NCI-H2107 treated with DMSO at 0.1 percent for 48 hours (cell line): ENCODE measurements at regions not wholly inside any gene's neighbourhood (a gene's known extent, or its start where the extent isn't known, plus 50 kb on each side); places are given as distances from the start of the nearest gene placed in this dataset.
"Not testable (repeated sequence)": the region's sequence is repeated elsewhere in the genome, so short reads cannot be mapped to it uniquely, and the experiment has no call there.

ENCODE experiments used
- DNase-seq: peaks from one replicate; lab custom pipeline; 2025; ENCODE audit not compliant: unreplicated experiment; lab: John Stamatoyannopoulos, UW

- DNase-seq = no peak
Measured at GRCh38 chr1:188127507-188127906, 1298.8 kb downstream of the PLA2G4A start.

DNA sequence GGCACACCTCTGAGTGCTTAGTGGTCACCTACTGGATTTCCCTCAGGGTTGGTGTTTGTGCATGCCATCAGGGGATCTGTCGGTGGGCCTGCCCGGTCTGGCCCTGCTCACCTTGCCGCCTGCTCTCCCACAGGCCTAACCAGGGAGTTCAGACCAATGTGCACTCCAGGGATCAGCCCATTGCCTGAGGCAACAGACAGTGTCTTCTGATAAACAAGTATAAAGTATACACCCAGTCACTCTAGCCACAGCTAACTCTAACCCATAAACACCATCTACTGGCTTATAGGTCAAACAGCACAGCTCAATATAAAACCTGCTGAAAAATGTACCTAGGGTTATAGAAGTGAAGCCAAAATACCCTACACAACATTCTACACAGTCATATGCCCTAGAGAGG, 1300.0 kb downstream of the PLA2G4A start:
- DNase-seq = peak; percentile 12

- DNase-seq = no peak
Measured at GRCh38 chr1:188129856-188130838, 1301.4 kb downstream of the PLA2G4A start.

GRCh38 chr1:188137221-188137620, 1308.5 kb downstream of the PLA2G4A start:
- no peak for DNase-seq

- DNase-seq = no peak
Measured at GRCh38 chr1:188140958-188141357, 1312.2 kb downstream of the PLA2G4A start.

DNA sequence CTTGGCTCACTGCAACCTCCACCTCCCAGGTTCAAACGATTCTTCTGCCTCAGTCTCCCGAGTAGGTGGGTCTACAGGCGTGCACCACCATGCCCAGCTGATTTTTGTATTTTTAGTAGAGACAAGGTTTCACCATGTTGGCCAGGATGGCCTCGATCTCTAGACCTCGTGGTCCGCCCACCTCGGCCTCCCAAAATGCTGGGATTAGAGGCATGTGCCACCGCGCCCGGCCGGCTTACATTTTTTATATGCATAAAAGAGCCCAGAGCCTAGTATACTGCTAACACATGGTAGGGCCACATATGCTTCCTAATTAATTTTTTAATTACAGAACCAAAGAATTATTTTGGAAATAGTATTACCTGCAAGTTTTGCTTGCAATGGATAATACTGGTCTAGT, 1325.4 kb downstream of the PLA2G4A start:
- no peak for DNase-seq

GRCh38 chr1:188154761-188155160, 1326.0 kb downstream of the PLA2G4A start:
- no peak for DNase-seq

DNA sequence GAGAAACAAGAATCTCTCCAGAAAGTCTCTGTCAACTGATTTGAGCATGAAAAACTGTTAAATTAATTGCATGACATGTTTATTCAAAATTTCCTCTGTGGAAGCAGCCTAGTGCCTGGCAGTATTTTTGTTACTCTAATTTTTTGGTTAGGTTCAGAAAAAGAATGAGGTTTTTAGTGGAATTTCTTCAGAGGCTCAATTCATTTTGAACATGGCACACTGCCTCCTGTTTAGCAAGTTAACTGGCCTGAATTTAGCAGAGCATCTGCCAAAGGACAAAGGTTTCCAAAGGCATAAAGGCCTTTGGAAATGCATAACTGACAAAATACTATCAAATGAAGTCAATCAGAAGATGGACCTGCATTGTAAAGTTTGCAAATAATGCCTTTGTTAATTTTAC, 1326.5 kb downstream of the PLA2G4A start:
- DNase-seq = no peak

DNA sequence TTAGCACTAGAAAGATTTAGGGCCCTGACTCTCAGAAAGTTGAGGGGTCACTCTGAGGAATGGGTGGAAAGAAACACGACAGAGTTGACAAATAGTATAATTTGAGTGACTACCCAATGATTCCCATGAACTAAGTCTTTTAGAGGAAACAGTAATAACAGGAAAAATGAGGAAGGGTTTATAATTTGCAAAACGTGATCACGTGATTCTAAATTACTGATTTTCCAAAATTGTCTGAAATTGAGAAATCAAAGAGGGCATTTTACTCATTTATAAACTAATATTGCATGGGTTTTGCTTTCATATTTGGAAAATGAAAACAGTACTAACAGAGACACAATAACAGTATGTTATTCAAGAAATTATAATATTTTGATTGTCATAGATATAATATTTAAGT, 1335.7 kb downstream of the PLA2G4A start:
- no peak for DNase-seq

DNA sequence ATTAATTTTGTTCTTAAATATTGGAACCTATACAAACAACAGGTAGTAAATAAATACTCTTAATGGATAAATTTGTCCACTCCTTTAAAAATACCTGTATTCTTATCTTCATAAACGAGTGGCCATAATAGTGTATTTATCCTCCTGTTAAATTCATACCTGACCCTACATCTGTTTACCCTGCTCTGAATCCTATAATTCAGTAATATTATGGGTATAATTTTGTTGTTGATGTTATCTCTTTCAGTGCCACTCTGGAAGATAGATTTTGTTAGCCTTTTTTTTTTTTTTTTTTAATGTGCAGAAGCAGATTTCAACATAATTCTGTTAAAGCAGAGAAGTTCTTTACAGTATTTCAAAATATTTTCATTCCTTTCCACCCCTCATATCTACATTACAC, 1337.9 kb downstream of the PLA2G4A start:
- DNase-seq = no peak

DNA sequence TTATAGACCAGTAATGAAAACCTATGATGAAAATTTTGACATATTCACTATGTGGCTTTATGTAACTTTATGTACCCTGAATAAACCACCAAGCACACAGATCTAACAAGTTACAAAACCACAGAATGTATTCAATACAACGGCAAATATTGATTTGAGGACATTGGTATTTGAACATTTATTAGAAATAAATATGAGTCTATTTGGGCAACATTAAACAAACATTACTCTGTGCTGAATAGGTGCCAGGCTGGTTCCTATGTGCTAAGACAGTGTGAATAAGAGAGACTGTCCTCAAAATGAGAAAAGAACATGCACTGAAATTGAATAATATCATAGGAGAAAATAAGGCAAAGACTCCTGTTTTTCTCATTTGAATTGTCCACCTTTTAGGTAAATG, 1341.2 kb downstream of the PLA2G4A start:
- no peak for DNase-seq

DNA sequence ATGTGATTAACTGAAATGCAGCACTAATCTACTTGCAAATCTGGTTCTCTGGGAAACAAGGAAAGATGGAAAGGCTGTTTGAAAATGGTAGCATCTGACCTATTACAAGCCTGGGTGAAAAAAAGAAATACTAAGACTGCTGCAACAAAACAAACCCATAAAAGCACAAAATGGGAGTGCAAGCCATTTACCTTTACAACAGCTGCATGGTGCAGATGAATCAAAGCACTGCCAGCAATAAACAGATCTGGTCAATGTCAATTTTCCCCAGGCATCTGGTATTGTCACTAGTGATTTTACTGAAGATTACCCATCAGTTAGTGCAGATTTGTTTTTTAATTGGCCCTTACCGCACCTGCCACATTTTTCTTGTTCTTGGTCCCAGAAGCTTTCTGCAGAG, 1341.7 kb downstream of the PLA2G4A start:
- no peak for DNase-seq

GRCh38 chr1:188170935-188171334, 1342.2 kb downstream of the PLA2G4A start:
- DNase-seq = peak; percentile 9

DNA sequence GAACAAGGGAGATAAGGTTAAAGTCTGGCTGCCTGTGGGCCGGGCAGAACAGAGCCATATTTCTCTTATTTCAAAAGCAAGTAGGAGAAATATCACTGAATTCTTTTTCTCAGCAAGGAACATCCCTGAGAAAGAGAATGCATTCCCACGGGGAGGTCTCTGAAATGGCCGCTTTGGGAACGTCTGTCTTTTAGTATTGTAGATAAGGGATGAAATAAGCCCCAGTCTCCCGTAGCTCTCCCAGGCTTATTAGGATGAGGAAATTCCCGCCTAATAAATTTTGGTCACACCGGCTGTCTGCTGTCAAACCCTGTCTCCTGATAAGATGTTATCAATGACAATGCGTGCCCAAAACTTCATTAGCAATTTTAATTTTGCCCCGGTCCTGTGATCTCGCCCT, 1353.3 kb downstream of the PLA2G4A start:
- not testable (repeated sequence) for DNase-seq

- no peak for DNase-seq
Measured at GRCh38 chr1:188188317-188188716, 1359.6 kb downstream of the PLA2G4A start.

DNA sequence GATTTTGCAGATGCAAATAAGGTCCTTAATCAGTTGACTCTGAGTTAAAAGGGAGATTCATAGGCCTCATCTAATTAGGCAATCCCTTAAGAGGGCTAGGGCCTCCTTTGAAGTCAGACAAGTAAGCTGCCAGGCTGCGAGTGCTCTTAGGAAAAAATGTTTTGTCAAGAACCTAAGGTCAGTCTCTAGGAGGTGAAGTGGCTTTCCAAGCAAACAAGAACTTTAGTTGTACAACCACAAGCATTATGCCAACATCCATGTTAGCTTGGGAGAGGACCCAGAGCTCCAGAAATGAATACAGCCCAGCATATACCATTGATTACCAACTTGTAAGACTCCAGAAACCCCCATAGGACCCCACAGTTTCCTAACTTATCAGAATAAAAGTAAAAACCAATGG, 1366.2 kb downstream of the PLA2G4A start:
- no peak for DNase-seq

DNA sequence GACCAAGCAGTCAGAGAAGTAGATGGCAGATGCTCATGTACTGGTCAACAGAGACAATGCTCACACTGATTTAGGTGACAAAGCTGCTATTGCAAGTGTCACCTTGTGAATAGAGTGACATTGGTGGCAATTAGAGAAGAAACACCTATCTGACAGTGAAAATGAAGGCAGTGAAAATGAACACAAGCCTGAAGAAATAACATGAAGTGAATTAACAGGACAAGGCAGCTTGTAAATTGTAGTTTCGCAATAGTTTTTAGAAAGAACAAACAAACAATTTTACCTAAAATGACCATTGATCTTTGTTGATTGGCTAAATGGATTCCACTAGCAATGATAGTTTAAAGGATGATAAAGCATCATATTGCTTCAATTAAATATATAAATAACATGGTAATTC, 1389.5 kb downstream of the PLA2G4A start:
- DNase-seq = no peak

- no peak for DNase-seq
Measured at GRCh38 chr1:188220051-188220450, 1391.3 kb downstream of the PLA2G4A start.

- no peak for DNase-seq
Measured at GRCh38 chr1:188224263-188224662, 1395.5 kb downstream of the PLA2G4A start.

GRCh38 chr1:188225975-188226374, 1397.2 kb downstream of the PLA2G4A start:
- no peak for DNase-seq

DNA sequence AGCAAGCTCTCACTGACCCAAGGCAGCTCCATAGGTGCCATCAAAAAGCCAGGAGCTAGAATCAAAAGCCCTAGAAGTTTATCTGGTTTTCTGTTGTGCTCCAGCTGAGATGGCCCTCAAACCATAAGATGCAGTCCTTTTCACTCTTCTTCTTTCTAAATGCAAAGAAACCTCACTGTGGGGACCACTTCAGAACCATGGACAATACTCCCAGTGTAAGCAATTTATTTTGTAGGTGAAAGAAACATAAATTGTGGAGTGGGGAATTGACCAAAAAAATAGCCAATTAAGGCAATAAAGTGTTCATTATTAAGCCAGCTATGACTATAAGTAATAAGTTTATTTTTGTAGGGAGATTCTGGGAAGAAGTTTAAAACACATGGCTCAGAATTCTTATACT, 1399.9 kb downstream of the PLA2G4A start:
- no peak for DNase-seq

DNA sequence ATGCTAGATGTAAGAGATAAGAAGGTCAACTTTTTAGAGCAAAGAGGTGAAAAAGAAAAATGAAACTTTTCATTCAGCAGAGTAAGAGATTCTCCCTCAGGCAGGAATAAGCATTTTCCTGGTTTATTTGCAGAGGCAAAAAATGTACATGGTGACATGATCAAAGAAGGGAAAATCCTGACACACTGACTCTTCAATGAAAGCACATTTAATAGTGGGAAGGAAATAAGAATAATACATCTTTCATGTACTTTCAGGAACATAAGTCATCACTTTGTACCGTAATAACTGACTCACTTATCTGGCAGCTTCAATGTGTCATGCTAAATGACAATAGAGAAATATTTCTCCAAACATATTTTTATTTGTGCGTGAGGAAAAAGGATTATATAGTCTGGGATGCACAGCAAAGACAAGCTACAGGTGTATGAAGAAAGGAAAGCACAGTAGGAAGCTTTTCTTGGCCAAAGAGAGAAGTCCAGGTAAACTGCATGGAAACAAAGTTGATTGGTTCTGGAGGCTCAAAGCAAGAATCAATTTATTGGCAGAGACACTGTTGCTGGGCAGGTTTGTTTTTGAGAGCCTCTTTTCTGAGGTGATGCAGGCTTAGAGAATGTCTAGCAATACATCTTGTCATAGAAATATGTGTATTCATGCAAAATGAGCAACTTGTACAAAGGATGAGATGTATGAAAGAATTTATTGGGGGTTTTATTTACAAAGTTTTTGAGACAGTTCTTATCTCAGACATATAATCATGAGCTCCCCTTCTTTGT, 1409.0 kb downstream of the PLA2G4A start:
- DNase-seq = no peak
